DND-41 (cell line): ENCODE measurements at regions not wholly inside any gene's neighbourhood (a gene's known extent, or its start where the extent isn't known, plus 50 kb on each side); places are given as distances from the start of the nearest gene placed in this dataset.

Experiments used
- ATAC-seq: fragments of 200-7000 bp; cut with Tn5 transposase; 3 replicates; pipeline ENCODE4 v1.9.1; 2021; ENCODE audit warnings: low read depth; ENCODE audit not compliant: insufficient read depth
- DNase-seq: peaks from one replicate; pipeline ENCODE4 v3.0.0-alpha.2; 2020
- H2AFZ ChIP-seq: 2 replicates; pipeline ENCODE4 v1.6.0; 2012; ENCODE audit warnings: low read depth, low read length
- H3K27ac ChIP-seq: 2 replicates; pipeline ENCODE4 v1.5.1; 2012; ENCODE audit warnings: low read length, inconsistent platforms
- H3K27me3 ChIP-seq: fragments of 200-600 bp; sonication (generic); 2 replicates; pipeline ENCODE4 v1.6.0; 2012; ENCODE audit warnings: low read length, mild to moderate bottlenecking, inconsistent platforms; ENCODE audit not compliant: insufficient read depth, poor library complexity
- H3K36me3 ChIP-seq: 2 replicates; pipeline ENCODE4 v1.5.1; 2012; ENCODE audit warnings: low read length, inconsistent platforms; ENCODE audit not compliant: insufficient read depth
- H3K4me1 ChIP-seq: 2 replicates; pipeline ENCODE4 v1.5.1; 2012; ENCODE audit warnings: mild to moderate bottlenecking, low read length; ENCODE audit not compliant: insufficient read depth
- H3K4me2 ChIP-seq: 2 replicates; pipeline ENCODE4 v1.6.0; 2012; ENCODE audit warnings: mild to moderate bottlenecking, moderate library complexity, low read length, inconsistent platforms; ENCODE audit not compliant: insufficient read depth
- H3K4me3 ChIP-seq, 2 experiments: fragments of 200-600 bp in 1 of 2; shearing (Covaris generic) in 1 of 2; 2 replicates each; pipeline ENCODE4 v1.5.1; 2012 to 2016; ENCODE audit warnings: inconsistent platforms in 2 of 2, low read length in 2 of 2, mild to moderate bottlenecking in 2 of 2, low read depth in 1 of 2, moderate library complexity in 1 of 2
- H3K79me2 ChIP-seq: 2 replicates; pipeline ENCODE4 v1.6.0; 2012; ENCODE audit warnings: low read length, inconsistent platforms; ENCODE audit not compliant: insufficient read depth
- H3K9ac ChIP-seq: 2 replicates; pipeline ENCODE4 v1.6.0; 2012; ENCODE audit warnings: low read depth, mild to moderate bottlenecking, inconsistent platforms, low read length, moderate library complexity
- H3K9me3 ChIP-seq: 2 replicates; pipeline ENCODE4 v1.5.1; 2012; ENCODE audit warnings: low read length, moderate library complexity, mild to moderate bottlenecking, inconsistent platforms; ENCODE audit not compliant: insufficient read depth, severe bottlenecking
- H4K20me1 ChIP-seq: 2 replicates; pipeline ENCODE4 v1.6.0; 2012; ENCODE audit warnings: low read length; ENCODE audit not compliant: insufficient read depth
- CTCF ChIP-seq: IDR thresholded peaks from 2 replicates; pipeline ENCODE4 v1.5.1; 2012; ENCODE audit warnings: borderline replicate concordance, low read length, moderate library complexity, mild to moderate bottlenecking; ENCODE audit not compliant: poor library complexity, severe bottlenecking; ENCODE audit errors: extremely low read depth
- EZH2 ChIP-seq: IDR thresholded peaks from 3 replicates; pipeline ENCODE4 v1.6.1; 2012; ENCODE audit warnings: borderline replicate concordance, low read depth, mild to moderate bottlenecking, moderate library complexity, low read length, inconsistent platforms; ENCODE audit not compliant: severe bottlenecking

GRCh38 chr9:89734600-89735041, 129.8 kb downstream of the GADD45G start:
- Histone ChIP-seq H3K4me3 (no peak overlapping the region), H3K4me1 (0 out of 2 replicates have a peak, but pooled peaks cover 3% of the 10 kb centered on the region), H3K9ac (no peak overlapping the region), H3K4me2 (no peak overlapping the region), H4K20me1 (no peaks in the 10 kb centered on the region), H3K27me3 (no peaks in the 10 kb centered on the region), H3K9me3 (no peaks in the 10 kb centered on the region), H2AFZ (no peak overlapping the region), H3K79me2 (no peaks in the 10 kb centered on the region), H3K27ac (no peak overlapping the region), H3K36me3 (no peaks in the 10 kb centered on the region)
- ATAC-seq = no peak
- DNase-seq = no peak
- no peak for TF ChIP-seq CTCF
- no peak for TF ChIP-seq EZH2

- H3K36me3 ChIP-seq = no peaks in the 10 kb centered on the region
- peaks cover 33% of the 10 kb centered on the region for H3K4me1 ChIP-seq
- no peak overlapping the region for H3K4me2 ChIP-seq
- no peak overlapping the region for H3K4me3 ChIP-seq
- no peaks in the 10 kb centered on the region for H3K27me3 ChIP-seq
- no peak for TF ChIP-seq CTCF
- no peak for TF ChIP-seq EZH2
- H4K20me1 ChIP-seq = no peaks in the 10 kb centered on the region
- H3K9ac ChIP-seq = no peak overlapping the region
- no peak overlapping the region for H3K27ac ChIP-seq
- no peak for ATAC-seq
- no peak for DNase-seq
- H2AFZ ChIP-seq = no peak overlapping the region
- no peaks in the 10 kb centered on the region for H3K9me3 ChIP-seq
- H3K79me2 ChIP-seq = no peaks in the 10 kb centered on the region
These were observed 133.5 kb downstream of the GADD45G start for GRCh38 chr9:89738137-89738932.

GRCh38 chr9:89739511-89739910, 134.7 kb downstream of the GADD45G start:
- TF ChIP-seq CTCF (no peak), EZH2 (no peak)
- Histone ChIP-seq H3K79me2 (no peaks in the 10 kb centered on the region), H4K20me1 (no peaks in the 10 kb centered on the region; the same call in 1 of the 2 replicates), H3K27me3 (no peaks in the 10 kb centered on the region), H3K4me2 (no peak overlapping the region), H3K27ac (no peak overlapping the region), H2AFZ (no peak overlapping the region), H3K4me1 (peaks cover 45% of the 10 kb centered on the region), H3K36me3 (no peaks in the 10 kb centered on the region), H3K4me3 (no peak overlapping the region), H3K9me3 (no peaks in the 10 kb centered on the region), H3K9ac (no peak overlapping the region)
- DNase-seq = no peak
- ATAC-seq = no peak
